ENCODE measurements at regions not wholly inside any gene's neighbourhood (a gene's known extent, or its start where the extent isn't known, plus 50 kb on each side); places are given as distances from the start of the nearest gene placed in this dataset.

GRCh38 chr7:106992511-106992910, 52.0 kb upstream of the PRKAR2B start:
- TF ChIP-seq SIRT6 (IDR thresholded peaks at IDR 0.05; ENCODE audit: low read length) (no peak), CTCF (IDR thresholded peaks at IDR 0.05; ENCODE audit: control extremely low read depth in 1 of 3, insufficient read depth in 1 of 3, low read depth in 1 of 3, low read length in 3 of 3) (no peak), CREB1 (IDR thresholded peaks at IDR 0.05) (no peak), SP4 (IDR thresholded peaks at IDR 0.05; ENCODE audit: low read length) (no peak), POLR2A (IDR thresholded peaks at IDR 0.05; ENCODE audit: control extremely low read depth in 1 of 2, low read depth in 2 of 2, low read length in 2 of 2) (no peak), JUN (IDR thresholded peaks at IDR 0.05; ENCODE audit: low read depth, low read length) (no peak), ZNF274 (IDR thresholded peaks at IDR 0.05; ENCODE audit: borderline replicate concordance, extremely low read depth, low read length) (no peak), CHD2 (IDR thresholded peaks at IDR 0.05; ENCODE audit: low read length) (no peak), POLR2AphosphoS5 (IDR thresholded peaks at IDR 0.05; ENCODE audit: low read depth, low read length) (no peak), ATF3 (IDR thresholded peaks at IDR 0.05; ENCODE audit: insufficient read depth, low read depth, low read length) (no peak), EP300 (IDR thresholded peaks at IDR 0.05; ENCODE audit: borderline replicate concordance in 1 of 2, low read depth in 2 of 2, low read length in 2 of 2) (no peak), EZH2 (IDR thresholded peaks at IDR 0.05; ENCODE audit: low read depth, low read length, severe bottlenecking) (no peak), RAD21 (IDR thresholded peaks at IDR 0.05 in 1 of 2, conservative IDR thresholded peaks at IDR 0.05 in 1 of 2; ENCODE audit: low read depth in 2 of 2, low read length in 2 of 2) (no peak)
